ENCODE measurements at regions not wholly inside any gene's neighbourhood (a gene's known extent, or its start where the extent isn't known, plus 50 kb on each side); places are given as distances from the start of the nearest gene placed in this dataset.
"Not testable (repeated sequence)": the region's sequence is repeated elsewhere in the genome, so short reads cannot be mapped to it uniquely, and the experiment has no call there.

GRCh38 chr1:841671-842425, 81.9 kb upstream of the SAMD11 start:
- H2BK15ac ChIP-seq (ENCODE audit: low read depth, poor library complexity, severe bottlenecking); H3K18ac ChIP-seq (ENCODE audit: low read depth in 1 of 2, low read length in 2 of 2); H3K4me1 ChIP-seq (ENCODE audit: control insufficient read depth, insufficient read depth, low read depth, low read length); H3K23ac ChIP-seq (ENCODE audit: low read length in 2 of 2); H4K8ac ChIP-seq (ENCODE audit: low read length); H3K14ac ChIP-seq (ENCODE audit: low read length in 2 of 2); H2AFZ ChIP-seq (ENCODE audit: low read depth, low read length); H3K9me3 ChIP-seq (ENCODE audit: control insufficient read depth, low read length); H3K4me2 ChIP-seq (ENCODE audit: low read length, poor library complexity, severe bottlenecking); H2AK5ac ChIP-seq (ENCODE audit: low read length, severe bottlenecking); H3K27ac ChIP-seq (ENCODE audit: low read length, poor library complexity, severe bottlenecking); H2BK5ac ChIP-seq (ENCODE audit: low read depth, low read length, poor library complexity, severe bottlenecking); H4K91ac ChIP-seq (ENCODE audit: low read length); H2BK120ac ChIP-seq (ENCODE audit: low read depth, low read length); DNase-seq; H3K79me1 ChIP-seq (replicated peaks; ENCODE audit: low read length, poor library complexity, severe bottlenecking); H3K27me3 ChIP-seq (ENCODE audit: control insufficient read depth in 1 of 2, insufficient read depth in 1 of 2, low read length in 2 of 2); H3K4me3 ChIP-seq (ENCODE audit: insufficient read depth in 1 of 2, low read depth in 1 of 2, low read length in 2 of 2); H2BK12ac ChIP-seq (ENCODE audit: low read length in 2 of 2); H3K9ac ChIP-seq (ENCODE audit: low read length); H3K4ac ChIP-seq (ENCODE audit: low read depth in 1 of 2, low read length in 2 of 2): not testable (repeated sequence)
- peaks cover 8 to 22% of the 10 kb centered on the region in 2 experiments for H3K36me3 ChIP-seq (ENCODE audit: control insufficient read depth in 1 of 2, insufficient read depth in 2 of 2, low read depth in 1 of 2, low read length in 2 of 2)
- 100% methylated on average over 3 of the region's 15 CpGs for WGBS

DNA sequence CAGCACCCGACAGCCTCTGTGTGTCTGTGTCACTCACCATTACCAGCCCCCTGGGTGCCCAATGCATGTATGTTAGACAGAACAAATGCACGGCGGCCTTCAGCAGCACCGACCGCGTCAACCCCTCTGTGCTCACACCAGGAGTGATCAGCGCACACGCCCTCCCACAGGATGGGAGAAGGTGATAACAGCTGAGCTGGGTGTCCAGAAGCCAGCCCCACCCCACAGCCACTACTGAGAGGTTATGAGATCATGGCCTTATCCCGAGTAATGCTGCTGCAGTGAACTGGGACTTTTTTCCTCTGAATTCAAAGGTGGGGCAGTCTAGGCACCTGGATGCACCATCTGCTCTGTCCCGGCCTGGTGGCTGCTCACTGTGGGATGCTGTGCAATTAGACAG, 80.9 kb upstream of the SAMD11 start:
- over 99% methylated on average over 9 of the region's 10 CpGs for WGBS
- DNase-seq; H3K23ac ChIP-seq (ENCODE audit: low read length in 2 of 2); H3K9me3 ChIP-seq (ENCODE audit: control insufficient read depth, low read length); H2BK120ac ChIP-seq (ENCODE audit: low read depth, low read length); H3K27ac ChIP-seq (ENCODE audit: low read length, poor library complexity, severe bottlenecking); H3K9ac ChIP-seq (ENCODE audit: low read length); H4K8ac ChIP-seq (ENCODE audit: low read length); H3K18ac ChIP-seq (ENCODE audit: low read depth in 1 of 2, low read length in 2 of 2); H3K4ac ChIP-seq (ENCODE audit: low read depth in 1 of 2, low read length in 2 of 2); H3K14ac ChIP-seq (ENCODE audit: low read length in 2 of 2); H2BK12ac ChIP-seq (ENCODE audit: low read length in 2 of 2); H2BK5ac ChIP-seq (ENCODE audit: low read depth, low read length, poor library complexity, severe bottlenecking); H3K4me1 ChIP-seq (ENCODE audit: control insufficient read depth, insufficient read depth, low read depth, low read length); H2BK15ac ChIP-seq (ENCODE audit: low read depth, poor library complexity, severe bottlenecking); H3K4me3 ChIP-seq (ENCODE audit: insufficient read depth in 1 of 2, low read depth in 1 of 2, low read length in 2 of 2); H4K91ac ChIP-seq (ENCODE audit: low read length); H3K79me1 ChIP-seq (replicated peaks; ENCODE audit: low read length, poor library complexity, severe bottlenecking); H2AFZ ChIP-seq (ENCODE audit: low read depth, low read length); H3K27me3 ChIP-seq (ENCODE audit: control insufficient read depth in 1 of 2, insufficient read depth in 1 of 2, low read length in 2 of 2); H2AK5ac ChIP-seq (ENCODE audit: low read length, severe bottlenecking); H3K4me2 ChIP-seq (ENCODE audit: low read length, poor library complexity, severe bottlenecking): not testable (repeated sequence)
- H3K36me3 ChIP-seq (ENCODE audit: control insufficient read depth in 1 of 2, insufficient read depth in 2 of 2, low read depth in 1 of 2, low read length in 2 of 2), result peaks cover 8 to 26% of the 10 kb centered on the region in 2 experiments

GRCh38 chr1:843946-844345, 79.8 kb upstream of the SAMD11 start:
- not testable (repeated sequence) for H2AFZ ChIP-seq (ENCODE audit: low read depth, low read length); H3K27me3 ChIP-seq (ENCODE audit: control insufficient read depth in 1 of 2, insufficient read depth in 1 of 2, low read length in 2 of 2); H3K4me3 ChIP-seq (ENCODE audit: insufficient read depth in 1 of 2, low read depth in 1 of 2, low read length in 2 of 2)

DNA sequence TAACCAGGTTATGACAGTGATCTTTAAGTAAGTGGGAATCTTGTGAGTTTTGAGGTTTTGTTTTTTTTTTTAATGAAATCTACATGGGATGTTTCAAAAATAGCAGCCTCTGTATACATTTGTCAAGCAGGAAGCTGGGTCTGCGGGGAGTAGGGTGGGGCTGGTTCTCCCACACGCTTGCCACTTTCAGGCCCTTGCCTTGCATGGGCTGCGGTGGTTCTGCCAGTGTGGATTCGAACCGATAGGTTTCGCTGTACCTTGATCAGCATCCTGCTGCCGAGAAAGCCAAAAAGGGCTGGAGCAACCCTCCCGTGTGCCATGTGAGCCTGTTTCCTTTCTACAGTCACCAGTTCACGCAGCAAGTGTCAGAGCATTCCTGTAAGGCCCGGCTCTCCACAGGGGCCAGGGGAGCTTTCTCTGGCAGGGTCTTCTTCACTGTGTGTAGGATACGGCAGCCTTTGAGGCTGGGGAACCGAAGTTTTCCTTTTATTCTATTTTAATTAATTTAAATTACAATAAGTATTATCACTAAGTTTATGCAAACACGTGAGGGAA, 79.2 kb upstream of the SAMD11 start:
- Histone ChIP-seq H2BK15ac (ENCODE audit: low read depth, poor library complexity, severe bottlenecking) (no peak overlapping the region), H3K9ac (ENCODE audit: low read length) (no peak overlapping the region), H3K79me1 (replicated peaks; ENCODE audit: low read length, poor library complexity, severe bottlenecking) (peaks cover 2% of the 10 kb centered on the region), H2BK12ac (ENCODE audit: low read length in 2 of 2) (no peak overlapping the region), H4K8ac (ENCODE audit: low read length) (no peak overlapping the region), H3K9me3 (ENCODE audit: control insufficient read depth, low read length) (no peaks in the 10 kb centered on the region), H3K14ac (ENCODE audit: low read length in 2 of 2) (no peak overlapping the region), H3K4ac (ENCODE audit: low read depth in 1 of 2, low read length in 2 of 2) (no peak overlapping the region), H3K18ac (ENCODE audit: low read depth in 1 of 2, low read length in 2 of 2) (no peak overlapping the region), H3K36me3 (ENCODE audit: control insufficient read depth in 1 of 2, insufficient read depth in 2 of 2, low read depth in 1 of 2, low read length in 2 of 2) (peaks cover 8 to 37% of the 10 kb centered on the region in 2 experiments), H2BK5ac (ENCODE audit: low read depth, low read length, poor library complexity, severe bottlenecking) (no peak overlapping the region), H2AFZ (ENCODE audit: low read depth, low read length) (no peak overlapping the region), H3K27ac (ENCODE audit: low read length, poor library complexity, severe bottlenecking) (no peak overlapping the region), H2AK5ac (ENCODE audit: low read length, severe bottlenecking) (no peak overlapping the region), H4K91ac (ENCODE audit: low read length) (no peak overlapping the region), H3K4me3 (ENCODE audit: insufficient read depth in 1 of 2, low read depth in 1 of 2, low read length in 2 of 2) (no peak overlapping the region), H3K27me3 (ENCODE audit: control insufficient read depth in 1 of 2, insufficient read depth in 1 of 2, low read length in 2 of 2) (no peaks in the 10 kb centered on the region), H2BK120ac (ENCODE audit: low read depth, low read length) (no peak overlapping the region), H3K23ac (ENCODE audit: low read length in 2 of 2) (no peak overlapping the region), H3K4me1 (ENCODE audit: control insufficient read depth, insufficient read depth, low read depth, low read length) (no peaks in the 10 kb centered on the region), H3K4me2 (ENCODE audit: low read length, poor library complexity, severe bottlenecking) (no peak overlapping the region)
- 78% methylated on average over 10 of the region's 13 CpGs for WGBS
- DNase-seq, result no peak

More at GRCh38 chr1:843946-844345, 79.8 kb upstream of the SAMD11 start:
- WGBS, result 95% methylated on average over 5 of the region's 5 CpGs
- H4K91ac ChIP-seq (ENCODE audit: low read length); H3K27ac ChIP-seq (ENCODE audit: low read length, poor library complexity, severe bottlenecking); H4K8ac ChIP-seq (ENCODE audit: low read length); H2BK12ac ChIP-seq (ENCODE audit: low read length in 2 of 2); H3K4me2 ChIP-seq (ENCODE audit: low read length, poor library complexity, severe bottlenecking); DNase-seq; H3K23ac ChIP-seq (ENCODE audit: low read length in 2 of 2); H3K18ac ChIP-seq (ENCODE audit: low read depth in 1 of 2, low read length in 2 of 2); H2BK15ac ChIP-seq (ENCODE audit: low read depth, poor library complexity, severe bottlenecking); H3K9me3 ChIP-seq (ENCODE audit: control insufficient read depth, low read length); H3K14ac ChIP-seq (ENCODE audit: low read length in 2 of 2); H3K9ac ChIP-seq (ENCODE audit: low read length); H2BK120ac ChIP-seq (ENCODE audit: low read depth, low read length); H2BK5ac ChIP-seq (ENCODE audit: low read depth, low read length, poor library complexity, severe bottlenecking); H2AK5ac ChIP-seq (ENCODE audit: low read length, severe bottlenecking); H3K4ac ChIP-seq (ENCODE audit: low read depth in 1 of 2, low read length in 2 of 2); H3K4me1 ChIP-seq (ENCODE audit: control insufficient read depth, insufficient read depth, low read depth, low read length); H3K79me1 ChIP-seq (replicated peaks; ENCODE audit: low read length, poor library complexity, severe bottlenecking): not testable (repeated sequence)
- peaks cover 8 to 35% of the 10 kb centered on the region in 2 experiments for H3K36me3 ChIP-seq (ENCODE audit: control insufficient read depth in 1 of 2, insufficient read depth in 2 of 2, low read depth in 1 of 2, low read length in 2 of 2)
